ENCODE measurements at regions not wholly inside any gene's neighbourhood (a gene's known extent, or its start where the extent isn't known, plus 50 kb on each side); places are given as distances from the start of the nearest gene placed in this dataset.

DNA sequence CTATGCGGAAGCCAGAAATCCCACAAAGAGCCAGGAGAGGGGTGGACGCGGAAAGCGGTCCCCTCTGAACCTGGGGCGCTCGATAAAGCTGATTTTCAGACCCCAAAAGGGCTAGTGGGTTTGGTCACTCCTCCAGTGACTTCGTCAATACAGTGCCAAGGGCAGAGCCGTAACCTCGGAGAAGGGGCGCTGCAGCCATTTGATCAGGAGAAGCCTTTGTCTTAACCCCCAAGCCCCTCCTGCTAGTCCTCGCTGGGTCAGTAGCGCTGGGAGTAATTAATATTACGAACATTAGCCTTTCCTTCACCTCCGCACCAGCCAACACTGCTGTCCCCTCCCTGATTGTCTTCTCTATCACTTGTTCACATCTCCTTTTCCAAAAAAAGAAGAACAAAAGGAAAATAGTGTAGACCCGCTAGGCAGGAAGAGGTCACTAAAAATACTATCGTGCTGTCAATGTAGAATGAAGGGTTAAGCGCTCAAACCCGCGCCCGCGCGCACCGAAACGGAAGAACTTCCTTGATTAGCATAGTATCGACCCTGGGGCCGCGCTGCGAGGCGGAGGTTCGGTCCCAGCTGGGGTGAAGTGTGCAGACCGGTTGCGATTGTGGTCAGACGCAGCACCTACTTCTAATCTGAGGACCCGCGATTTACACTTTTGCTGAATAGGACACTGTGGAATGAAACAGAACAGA, 63.2 kb upstream of the MAPRE2 start:
- Mint-ChIP-seq H3K36me3 (ENCODE audit: unreplicated experiment) (no peaks in the 10 kb centered on the region), H3K9me3 (ENCODE audit: unreplicated experiment) (peaks cover 16% of the 10 kb centered on the region), H3K4me3 (ENCODE audit: unreplicated experiment) (peak overlapping the region; percentile 97), H3K4me1 (ENCODE audit: low read depth, unreplicated experiment) (peaks cover 13% of the 10 kb centered on the region), H3K27ac (ENCODE audit: unreplicated experiment) (peak overlapping the region; percentile 95), H3K27me3 (ENCODE audit: unreplicated experiment) (peaks cover 12% of the 10 kb centered on the region)
- DNase-seq = peak; percentile 86
- TF ChIP-seq, protein P1, sequence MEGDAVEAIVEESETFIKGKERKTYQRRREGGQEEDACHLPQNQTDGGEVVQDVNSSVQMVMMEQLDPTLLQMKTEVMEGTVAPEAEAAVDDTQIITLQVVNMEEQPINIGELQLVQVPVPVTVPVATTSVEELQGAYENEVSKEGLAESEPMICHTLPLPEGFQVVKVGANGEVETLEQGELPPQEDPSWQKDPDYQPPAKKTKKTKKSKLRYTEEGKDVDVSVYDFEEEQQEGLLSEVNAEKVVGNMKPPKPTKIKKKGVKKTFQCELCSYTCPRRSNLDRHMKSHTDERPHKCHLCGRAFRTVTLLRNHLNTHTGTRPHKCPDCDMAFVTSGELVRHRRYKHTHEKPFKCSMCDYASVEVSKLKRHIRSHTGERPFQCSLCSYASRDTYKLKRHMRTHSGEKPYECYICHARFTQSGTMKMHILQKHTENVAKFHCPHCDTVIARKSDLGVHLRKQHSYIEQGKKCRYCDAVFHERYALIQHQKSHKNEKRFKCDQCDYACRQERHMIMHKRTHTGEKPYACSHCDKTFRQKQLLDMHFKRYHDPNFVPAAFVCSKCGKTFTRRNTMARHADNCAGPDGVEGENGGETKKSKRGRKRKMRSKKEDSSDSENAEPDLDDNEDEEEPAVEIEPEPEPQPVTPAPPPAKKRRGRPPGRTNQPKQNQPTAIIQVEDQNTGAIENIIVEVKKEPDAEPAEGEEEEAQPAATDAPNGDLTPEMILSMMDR (IDR thresholded peaks at IDR 0.05; ENCODE audit: partially characterized antibody, unreplicated experiment) = no peak

DNA sequence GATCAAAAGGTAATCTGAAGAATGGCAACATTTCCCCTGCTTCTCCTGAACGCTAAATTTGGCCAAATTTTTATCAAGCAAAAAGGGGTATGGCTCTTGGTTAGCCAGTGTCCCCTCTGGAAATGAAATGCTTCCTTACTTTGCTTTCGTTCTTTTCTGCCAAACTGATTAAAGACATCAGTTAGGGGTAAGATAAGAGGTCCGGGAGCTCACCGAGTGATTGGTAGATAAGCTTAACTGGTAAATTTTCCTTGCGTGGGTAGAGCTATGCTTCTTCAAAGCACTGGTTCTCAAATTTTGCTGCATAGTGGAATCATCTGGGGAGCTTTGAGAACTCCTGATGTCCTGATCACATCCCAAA, 62.7 kb upstream of the MAPRE2 start:
- Mint-ChIP-seq H3K4me1 (ENCODE audit: low read depth, unreplicated experiment) (peaks cover 13% of the 10 kb centered on the region), H3K36me3 (ENCODE audit: unreplicated experiment) (no peaks in the 10 kb centered on the region), H3K4me3 (ENCODE audit: unreplicated experiment) (peak overlapping the region; percentile 97), H3K27me3 (ENCODE audit: unreplicated experiment) (peaks cover 12% of the 10 kb centered on the region), H3K9me3 (ENCODE audit: unreplicated experiment) (peaks cover 16% of the 10 kb centered on the region), H3K27ac (ENCODE audit: unreplicated experiment) (peak overlapping the region; percentile 95)
- DNase-seq = no peak
- TF ChIP-seq, protein P1 (IDR thresholded peaks at IDR 0.05; ENCODE audit: partially characterized antibody, unreplicated experiment) = no peak

DNA sequence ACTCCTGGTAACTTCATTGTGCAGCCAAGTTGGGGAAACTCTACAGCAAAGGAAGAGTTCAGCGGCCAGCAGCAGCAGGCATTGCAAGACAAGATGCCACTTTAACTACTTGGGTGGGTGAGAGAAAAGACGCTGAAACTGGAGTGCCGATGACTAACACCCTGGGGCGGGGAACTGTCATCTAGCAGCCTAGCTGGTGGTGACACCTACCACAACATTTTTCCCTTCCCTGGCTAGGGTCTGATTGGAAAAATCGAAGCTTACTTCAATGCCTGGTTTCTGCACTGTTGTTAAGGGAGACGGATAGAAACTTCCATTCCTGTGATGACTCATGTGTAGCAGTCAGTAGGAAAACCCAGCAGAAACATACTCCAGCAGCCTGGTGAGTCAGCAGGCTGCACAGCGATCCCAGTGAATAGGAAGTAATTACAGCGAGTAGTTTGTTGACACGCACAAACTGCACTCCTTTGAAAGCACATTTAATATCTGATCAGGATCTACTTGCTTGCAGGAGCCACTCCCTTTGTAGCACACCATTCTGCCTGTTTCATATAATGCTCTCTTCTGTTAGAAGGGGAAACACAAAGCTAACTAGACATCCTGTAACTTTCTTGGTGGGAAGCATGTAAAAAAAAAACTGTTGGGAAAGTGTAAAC, 62.1 kb upstream of the MAPRE2 start:
- peak; percentile 19 for DNase-seq
- Mint-ChIP-seq H3K27me3 (ENCODE audit: unreplicated experiment) (peaks cover 12% of the 10 kb centered on the region), H3K27ac (ENCODE audit: unreplicated experiment) (peak overlapping the region; percentile 95), H3K4me3 (ENCODE audit: unreplicated experiment) (peak overlapping the region; percentile 97), H3K9me3 (ENCODE audit: unreplicated experiment) (peaks cover 16% of the 10 kb centered on the region), H3K4me1 (ENCODE audit: low read depth, unreplicated experiment) (peaks cover 13% of the 10 kb centered on the region), H3K36me3 (ENCODE audit: unreplicated experiment) (no peaks in the 10 kb centered on the region)
- TF ChIP-seq, protein P1 (IDR thresholded peaks at IDR 0.05; ENCODE audit: partially characterized antibody, unreplicated experiment) = no peak

DNA sequence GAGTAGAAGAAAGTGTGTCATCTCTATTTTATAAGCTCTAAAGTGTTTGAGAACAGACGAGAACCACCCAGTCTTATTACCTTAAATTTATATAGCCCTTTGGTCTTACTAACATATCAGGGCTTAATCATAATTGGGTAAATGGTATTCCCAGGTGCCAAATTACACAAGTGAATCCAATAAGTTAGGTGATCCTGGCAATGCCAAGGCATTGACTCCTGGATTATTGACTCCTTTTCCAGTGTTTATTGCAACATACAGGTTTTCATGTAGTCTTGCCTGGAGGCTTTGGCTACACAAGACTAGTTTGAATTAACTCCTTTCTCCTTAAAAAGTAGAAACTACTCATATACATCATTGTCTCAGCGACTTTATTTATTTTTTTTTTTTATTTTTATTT, 59.7 kb upstream of the MAPRE2 start:
- Mint-ChIP-seq H3K4me3 (ENCODE audit: unreplicated experiment) (no peak overlapping the region), H3K9me3 (ENCODE audit: unreplicated experiment) (peaks cover 10% of the 10 kb centered on the region), H3K27me3 (ENCODE audit: unreplicated experiment) (peaks cover 6% of the 10 kb centered on the region), H3K27ac (ENCODE audit: unreplicated experiment) (no peak overlapping the region), H3K4me1 (ENCODE audit: low read depth, unreplicated experiment) (peaks cover 8% of the 10 kb centered on the region), H3K36me3 (ENCODE audit: unreplicated experiment) (no peaks in the 10 kb centered on the region)
- DNase-seq = no peak
- TF ChIP-seq, protein P1 (IDR thresholded peaks at IDR 0.05; ENCODE audit: partially characterized antibody, unreplicated experiment) = no peak

DNA sequence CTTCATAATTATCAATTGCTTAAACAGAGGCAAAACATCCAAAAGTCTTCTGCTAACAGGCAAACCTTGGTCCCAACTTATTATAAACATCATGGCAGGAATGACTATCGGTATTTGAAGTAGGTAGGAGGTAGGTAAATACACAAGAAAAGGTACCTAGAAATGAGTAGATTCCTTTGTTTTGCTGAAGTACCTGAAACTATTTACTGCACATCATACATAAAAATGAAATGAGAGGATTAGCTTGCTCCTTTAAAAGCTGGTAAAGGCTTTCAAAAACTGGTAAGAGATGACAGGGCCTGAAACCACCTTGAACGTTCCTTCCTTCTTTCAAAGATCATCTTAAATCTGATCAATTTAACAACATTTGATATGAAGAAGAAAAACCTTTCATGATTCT, 55.2 kb upstream of the MAPRE2 start:
- Mint-ChIP-seq H3K4me1 (ENCODE audit: low read depth, unreplicated experiment) (no peaks in the 10 kb centered on the region), H3K4me3 (ENCODE audit: unreplicated experiment) (no peak overlapping the region), H3K36me3 (ENCODE audit: unreplicated experiment) (no peaks in the 10 kb centered on the region), H3K9me3 (ENCODE audit: unreplicated experiment) (no peaks in the 10 kb centered on the region), H3K27ac (ENCODE audit: unreplicated experiment) (no peak overlapping the region), H3K27me3 (ENCODE audit: unreplicated experiment) (no peaks in the 10 kb centered on the region)
- TF ChIP-seq, protein P1 (IDR thresholded peaks at IDR 0.05; ENCODE audit: partially characterized antibody, unreplicated experiment) = no peak
- DNase-seq = no peak

Measured in glutamatergic neuron (in vitro differentiated cells).